ENCODE measurements at regions not wholly inside any gene's neighbourhood (a gene's known extent, or its start where the extent isn't known, plus 50 kb on each side); places are given as distances from the start of the nearest gene placed in this dataset.

DNA sequence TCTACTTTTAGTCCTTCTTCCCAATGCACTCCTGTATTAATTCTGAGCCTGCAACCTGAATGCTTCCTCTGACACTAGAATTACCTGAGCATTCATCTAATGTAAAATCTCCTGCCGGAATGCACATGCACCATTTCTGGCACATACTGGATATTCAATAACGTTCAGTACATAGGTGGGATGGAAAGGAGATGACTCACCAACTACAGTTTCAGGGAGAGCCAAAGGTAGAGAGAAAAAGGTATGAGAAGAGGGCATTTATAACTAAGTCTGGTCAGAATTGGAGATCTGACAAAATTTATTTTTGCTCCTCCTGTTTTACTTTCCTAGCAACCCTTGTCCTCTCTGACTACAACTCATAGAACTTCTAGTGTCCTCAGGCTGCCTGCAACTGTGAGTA is 1954.1 kb upstream of the CELF4 start:
- TF ChIP-seq, protein P1, sequence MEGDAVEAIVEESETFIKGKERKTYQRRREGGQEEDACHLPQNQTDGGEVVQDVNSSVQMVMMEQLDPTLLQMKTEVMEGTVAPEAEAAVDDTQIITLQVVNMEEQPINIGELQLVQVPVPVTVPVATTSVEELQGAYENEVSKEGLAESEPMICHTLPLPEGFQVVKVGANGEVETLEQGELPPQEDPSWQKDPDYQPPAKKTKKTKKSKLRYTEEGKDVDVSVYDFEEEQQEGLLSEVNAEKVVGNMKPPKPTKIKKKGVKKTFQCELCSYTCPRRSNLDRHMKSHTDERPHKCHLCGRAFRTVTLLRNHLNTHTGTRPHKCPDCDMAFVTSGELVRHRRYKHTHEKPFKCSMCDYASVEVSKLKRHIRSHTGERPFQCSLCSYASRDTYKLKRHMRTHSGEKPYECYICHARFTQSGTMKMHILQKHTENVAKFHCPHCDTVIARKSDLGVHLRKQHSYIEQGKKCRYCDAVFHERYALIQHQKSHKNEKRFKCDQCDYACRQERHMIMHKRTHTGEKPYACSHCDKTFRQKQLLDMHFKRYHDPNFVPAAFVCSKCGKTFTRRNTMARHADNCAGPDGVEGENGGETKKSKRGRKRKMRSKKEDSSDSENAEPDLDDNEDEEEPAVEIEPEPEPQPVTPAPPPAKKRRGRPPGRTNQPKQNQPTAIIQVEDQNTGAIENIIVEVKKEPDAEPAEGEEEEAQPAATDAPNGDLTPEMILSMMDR (IDR thresholded peaks at IDR 0.05): no peak
- TF ChIP-seq POLR2AphosphoS5 (IDR thresholded peaks at IDR 0.05): no peak
